NCI-H2171 (cell line): ENCODE measurements at regions not wholly inside any gene's neighbourhood (a gene's known extent, or its start where the extent isn't known, plus 50 kb on each side); places are given as distances from the start of the nearest gene placed in this dataset.
"Not testable (repeated sequence)": the region's sequence is repeated elsewhere in the genome, so short reads cannot be mapped to it uniquely, and the experiment has no call there.

ENCODE experiments used
- DNase-seq: peaks from one replicate; lab custom pipeline; 2025; lab: John Stamatoyannopoulos, UW

GRCh38 chr2:199558156-199558555 is 100.4 kb upstream of the SATB2 start:
- DNase-seq, result no peak

DNA sequence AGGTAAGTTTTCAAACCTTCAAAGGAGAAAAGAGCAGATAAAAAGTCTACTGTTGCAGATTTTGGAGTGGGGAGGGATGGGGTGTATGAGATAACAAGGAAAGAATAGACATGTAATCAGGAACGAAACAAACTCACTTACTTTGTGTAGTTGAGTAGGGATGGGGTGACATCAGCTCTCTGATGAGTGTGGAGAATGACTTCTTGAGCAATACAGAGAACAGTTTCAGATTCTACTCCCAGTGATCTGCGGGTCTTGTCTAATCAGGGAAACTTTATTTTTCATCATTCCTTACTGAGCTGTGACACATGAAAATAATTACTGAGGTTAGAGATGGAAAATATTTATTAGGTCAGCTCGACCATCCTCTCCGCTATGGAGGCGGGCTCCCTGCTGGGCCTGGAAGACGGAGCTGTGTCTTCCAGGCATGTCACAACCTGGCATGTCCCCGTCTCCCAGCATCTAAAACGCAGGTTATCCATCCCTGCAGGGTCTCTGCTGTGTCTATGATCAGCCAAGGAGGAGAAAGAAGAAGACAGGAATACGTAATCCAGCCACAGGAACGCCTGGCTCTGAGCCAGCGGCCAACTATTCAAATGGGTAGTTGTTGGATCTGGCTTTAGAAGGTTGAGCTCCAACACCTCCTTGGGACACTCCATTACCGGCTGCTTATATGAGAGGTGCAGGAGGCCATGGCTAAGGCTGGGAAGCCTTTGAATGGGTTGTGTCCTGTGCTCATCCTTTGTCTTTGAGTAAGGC is 99.0 kb upstream of the SATB2 start:
- DNase-seq, result no peak

GRCh38 chr2:199554026-199554425 is 96.3 kb upstream of the SATB2 start:
- DNase-seq, result no peak

DNA sequence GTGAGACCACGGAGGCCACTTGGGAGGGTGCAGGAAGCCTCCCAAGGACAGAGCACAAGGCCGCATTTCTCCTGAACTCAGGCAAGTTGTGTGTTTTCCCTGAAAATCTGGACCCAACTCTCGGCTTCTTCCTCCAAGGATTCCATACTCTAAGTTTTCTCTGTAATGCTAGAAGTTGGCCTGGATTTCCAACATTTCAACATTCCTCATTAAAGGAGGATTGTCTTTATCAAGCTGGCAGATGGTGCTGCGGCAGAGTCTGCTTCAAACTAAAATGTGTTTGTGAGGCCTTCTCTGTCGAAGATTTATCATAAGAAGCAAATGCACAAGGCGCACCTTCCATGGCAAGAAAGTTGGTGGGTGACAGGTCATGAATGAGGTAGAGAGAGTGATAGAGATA is 94.4 kb upstream of the SATB2 start:
- DNase-seq, result no peak

DNA sequence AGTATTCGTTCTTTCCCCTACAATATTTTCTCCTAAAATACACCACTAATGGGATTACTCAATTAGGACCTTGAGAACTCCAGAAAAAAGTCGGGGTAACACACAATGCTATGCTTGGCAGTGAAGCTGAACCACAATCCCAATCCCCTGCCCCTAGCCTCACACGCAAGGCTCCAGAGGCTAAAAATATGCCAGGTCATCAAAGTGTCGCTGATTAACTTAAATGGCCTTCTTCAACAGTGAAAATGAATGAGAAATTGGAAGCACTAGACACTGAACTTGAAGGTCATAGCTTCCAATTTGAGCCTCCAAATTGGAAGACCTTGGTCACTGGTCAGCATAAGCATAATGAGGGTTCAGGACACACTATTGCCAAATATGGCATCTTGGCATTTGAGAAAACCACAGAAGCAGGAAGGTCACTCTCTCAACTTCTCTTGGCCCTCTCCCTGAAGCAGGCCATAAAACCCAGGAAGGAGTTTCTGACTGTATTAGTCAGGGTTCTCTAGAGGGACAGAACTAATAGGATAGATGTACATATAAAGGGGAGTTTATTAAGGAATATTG is 86.0 kb upstream of the SATB2 start:
- DNase-seq, result no peak

DNA sequence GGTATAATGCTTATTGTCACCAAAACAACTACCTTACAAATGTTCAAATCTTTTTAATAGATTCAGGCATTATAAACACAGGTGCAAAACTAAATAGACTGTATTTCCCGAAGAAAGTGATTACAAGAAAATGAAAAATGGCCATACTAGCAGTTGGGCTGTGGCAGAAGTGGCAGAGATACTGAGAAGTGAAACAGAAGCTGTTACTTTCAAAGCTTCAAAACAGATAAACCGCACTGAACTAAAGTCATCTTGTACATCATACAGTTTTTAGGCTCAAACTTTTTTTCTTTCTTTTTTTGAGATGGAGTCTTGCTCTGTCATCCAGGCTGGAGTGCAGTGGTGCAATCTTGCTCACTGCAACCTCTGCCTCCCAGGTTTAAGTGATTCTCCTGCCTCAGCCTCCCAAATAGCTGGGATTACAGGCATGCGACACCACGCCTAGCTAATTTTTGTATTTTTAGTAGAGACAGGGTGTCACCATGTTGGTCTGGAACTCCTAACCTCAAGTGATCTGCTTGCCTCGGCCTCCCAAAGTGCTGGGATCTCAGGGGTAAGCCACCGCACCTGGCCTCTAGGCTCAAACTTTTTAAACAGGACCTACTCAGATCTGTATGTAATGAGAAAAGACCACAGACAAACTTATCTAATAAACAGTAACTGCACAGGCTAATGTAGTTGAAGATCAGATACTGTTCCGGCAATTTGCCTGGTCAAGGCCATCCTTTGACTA is 77.9 kb upstream of the SATB2 start:
- DNase-seq, result no peak

DNA sequence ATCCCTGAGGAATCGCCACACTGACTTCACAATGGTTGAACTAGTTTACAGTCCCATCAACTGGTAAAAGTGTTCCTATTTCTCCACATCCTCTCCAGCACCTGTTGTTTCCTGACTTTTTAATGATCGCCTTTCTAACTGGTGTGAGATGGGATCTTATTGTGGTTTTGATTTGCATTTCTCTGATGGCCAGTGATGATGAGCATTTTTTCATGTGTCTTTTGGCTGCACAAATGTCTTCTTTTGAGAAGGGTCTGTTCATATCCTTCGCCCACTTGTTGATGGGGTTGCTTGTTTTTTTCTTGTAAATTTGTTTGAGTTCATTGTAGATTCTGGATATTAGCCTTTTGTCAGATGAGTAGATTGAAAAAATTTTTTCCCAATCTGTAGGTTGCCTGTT is 76.1 kb upstream of the SATB2 start:
- DNase-seq, result not testable (repeated sequence)

DNA sequence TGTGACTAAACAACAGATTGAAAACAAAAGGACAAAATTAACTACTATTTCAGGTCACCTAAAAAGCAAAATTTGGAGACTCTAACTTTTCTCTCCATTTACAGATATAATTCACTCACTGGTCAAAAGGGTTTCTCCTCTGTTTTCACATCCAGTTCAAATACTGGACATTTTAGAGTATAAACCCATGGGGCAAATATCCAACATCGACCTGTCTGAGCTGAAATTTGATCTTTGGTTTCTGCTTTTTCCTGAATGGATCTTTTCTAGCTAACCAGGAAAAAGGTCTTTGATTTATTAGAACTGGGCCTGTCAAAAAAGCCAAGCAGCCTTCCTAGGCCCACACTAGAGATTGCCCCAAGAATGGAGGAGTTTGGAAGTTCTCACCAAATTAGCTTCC is 69.3 kb upstream of the SATB2 start:
- DNase-seq, result no peak

DNA sequence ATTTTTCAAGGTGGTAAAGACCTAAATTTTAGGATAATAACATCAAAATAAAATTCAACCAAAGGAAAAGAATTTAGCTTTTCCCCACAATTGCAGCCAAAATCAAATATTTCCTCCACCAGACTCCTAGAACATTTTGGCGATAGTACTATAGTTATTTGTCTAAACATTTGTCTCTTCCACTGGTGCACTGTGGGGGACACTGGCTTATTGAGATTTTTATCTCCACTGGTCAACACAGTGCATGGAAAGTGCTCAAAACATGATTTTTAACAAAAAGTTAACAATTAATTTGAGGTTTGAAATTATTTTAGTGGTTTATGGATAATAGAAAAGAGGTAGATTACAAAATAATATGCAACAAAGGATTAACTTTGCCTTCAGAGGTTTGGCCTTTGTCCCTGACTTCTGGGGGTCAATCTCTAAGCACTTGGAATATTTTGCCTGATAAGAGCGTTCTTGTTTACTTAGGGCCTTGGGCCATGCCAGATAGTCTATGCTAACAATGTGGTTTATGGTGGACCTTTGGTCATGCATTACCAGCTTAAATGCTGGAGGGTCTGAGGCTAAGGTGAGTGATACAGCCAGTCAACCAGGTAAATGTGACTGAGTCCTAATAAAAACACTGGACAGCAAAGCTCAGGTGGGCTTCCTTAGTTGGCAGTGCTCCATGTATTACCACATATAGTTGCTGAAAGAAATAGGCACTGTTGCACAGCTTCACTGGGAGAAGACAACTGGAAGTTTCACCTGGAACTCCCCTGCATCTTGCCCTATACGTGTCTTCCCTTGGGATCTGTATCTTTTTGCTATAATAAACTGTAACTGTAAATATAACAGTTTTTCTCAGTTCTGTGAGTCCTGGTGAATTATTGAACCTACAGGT is 67.2 kb upstream of the SATB2 start:
- no peak for DNase-seq

DNA sequence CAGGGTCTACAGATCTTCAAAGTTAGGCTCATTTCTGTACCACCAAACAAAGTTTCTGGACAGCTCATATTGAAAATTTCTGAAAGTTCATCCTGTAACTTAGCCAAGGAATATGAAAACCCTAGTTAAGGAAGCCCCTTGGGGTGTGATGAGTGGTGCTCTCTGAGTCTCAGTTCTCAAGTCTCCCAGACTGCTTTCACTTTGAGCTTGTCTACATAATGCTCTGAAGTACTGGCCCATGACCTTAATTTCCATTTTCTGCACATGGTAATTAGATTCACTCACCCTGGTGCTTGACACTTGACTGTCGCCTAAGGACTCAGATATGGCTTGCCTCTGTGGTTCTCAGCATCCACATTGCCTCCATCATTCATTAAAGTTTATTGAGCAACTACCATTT is 51.7 kb upstream of the SATB2 start:
- DNase-seq, result no peak
